NT2/D1 (cell line): ENCODE measurements at regions not wholly inside any gene's neighbourhood (a gene's known extent, or its start where the extent isn't known, plus 50 kb on each side); places are given as distances from the start of the nearest gene placed in this dataset.
"Not testable (repeated sequence)": the region's sequence is repeated elsewhere in the genome, so short reads cannot be mapped to it uniquely, and the experiment has no call there.

Experiments
- SUZ12 ChIP-seq: IDR thresholded peaks from 2 replicates; pipeline ENCODE4 v1.6.1; 2011; ENCODE audit not compliant: insufficient read length, insufficient read depth; ENCODE audit errors: extremely low read depth
- YY1 ChIP-seq: IDR thresholded peaks from 2 replicates; pipeline ENCODE4 v1.6.1; 2011; ENCODE audit not compliant: insufficient read length, insufficient read depth
- ZNF274 ChIP-seq: IDR thresholded peaks from 2 replicates; pipeline ENCODE4 v1.6.1; 2011; ENCODE audit warnings: mild to moderate bottlenecking, low read depth, low read length

- TF ChIP-seq YY1, ZNF274, SUZ12: not testable (repeated sequence)
These were observed 73.4 kb downstream of the KCNJ18 start for GRCh38 chr17:21765651-21766290.
